H1 (cell line): ENCODE measurements at regions not wholly inside any gene's neighbourhood (a gene's known extent, or its start where the extent isn't known, plus 50 kb on each side); places are given as distances from the start of the nearest gene placed in this dataset.

Source experiments
- BRCA1 ChIP-seq: IDR thresholded peaks from 2 replicates; pipeline ENCODE4 v1.6.1; 2012; ENCODE audit warnings: low read depth, low read length, improper control_type of control experiment
- TF ChIP-seq, protein P1 (sequence below): fragments of 300-600 bp; sonication (generic); IDR thresholded peaks from 2 replicates; pipeline ENCODE4 v1.7.1; 2012; ENCODE audit warnings: low read length, moderate library complexity, mild to moderate bottlenecking, inconsistent platforms; ENCODE audit not compliant: insufficient replicate concordance
- TF ChIP-seq, protein P2 (sequence below): IDR thresholded peaks from 2 replicates; pipeline ENCODE4 v1.6.1; 2012; ENCODE audit warnings: low read length, inconsistent platforms

DNA sequence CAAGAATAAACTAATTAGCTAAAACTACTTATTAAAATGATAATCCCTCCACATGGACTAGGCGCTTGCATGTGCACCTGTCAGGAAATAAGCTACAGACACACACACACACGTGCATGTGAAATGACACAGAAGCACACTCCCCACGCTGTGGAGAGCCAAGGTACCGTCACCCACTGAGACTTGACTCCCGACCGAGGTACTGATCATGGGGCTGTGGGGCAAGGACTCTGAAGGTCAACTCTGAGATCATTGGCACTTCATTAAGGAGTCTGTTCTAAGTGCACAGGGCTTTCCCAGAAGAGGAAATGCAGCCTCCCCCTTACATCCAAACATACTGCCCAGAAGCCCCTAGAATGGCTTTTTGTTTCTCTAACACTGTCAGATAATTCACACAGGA lies 264.4 kb upstream of the WWC1 start (continued):
- TF ChIP-seq, protein P1, sequence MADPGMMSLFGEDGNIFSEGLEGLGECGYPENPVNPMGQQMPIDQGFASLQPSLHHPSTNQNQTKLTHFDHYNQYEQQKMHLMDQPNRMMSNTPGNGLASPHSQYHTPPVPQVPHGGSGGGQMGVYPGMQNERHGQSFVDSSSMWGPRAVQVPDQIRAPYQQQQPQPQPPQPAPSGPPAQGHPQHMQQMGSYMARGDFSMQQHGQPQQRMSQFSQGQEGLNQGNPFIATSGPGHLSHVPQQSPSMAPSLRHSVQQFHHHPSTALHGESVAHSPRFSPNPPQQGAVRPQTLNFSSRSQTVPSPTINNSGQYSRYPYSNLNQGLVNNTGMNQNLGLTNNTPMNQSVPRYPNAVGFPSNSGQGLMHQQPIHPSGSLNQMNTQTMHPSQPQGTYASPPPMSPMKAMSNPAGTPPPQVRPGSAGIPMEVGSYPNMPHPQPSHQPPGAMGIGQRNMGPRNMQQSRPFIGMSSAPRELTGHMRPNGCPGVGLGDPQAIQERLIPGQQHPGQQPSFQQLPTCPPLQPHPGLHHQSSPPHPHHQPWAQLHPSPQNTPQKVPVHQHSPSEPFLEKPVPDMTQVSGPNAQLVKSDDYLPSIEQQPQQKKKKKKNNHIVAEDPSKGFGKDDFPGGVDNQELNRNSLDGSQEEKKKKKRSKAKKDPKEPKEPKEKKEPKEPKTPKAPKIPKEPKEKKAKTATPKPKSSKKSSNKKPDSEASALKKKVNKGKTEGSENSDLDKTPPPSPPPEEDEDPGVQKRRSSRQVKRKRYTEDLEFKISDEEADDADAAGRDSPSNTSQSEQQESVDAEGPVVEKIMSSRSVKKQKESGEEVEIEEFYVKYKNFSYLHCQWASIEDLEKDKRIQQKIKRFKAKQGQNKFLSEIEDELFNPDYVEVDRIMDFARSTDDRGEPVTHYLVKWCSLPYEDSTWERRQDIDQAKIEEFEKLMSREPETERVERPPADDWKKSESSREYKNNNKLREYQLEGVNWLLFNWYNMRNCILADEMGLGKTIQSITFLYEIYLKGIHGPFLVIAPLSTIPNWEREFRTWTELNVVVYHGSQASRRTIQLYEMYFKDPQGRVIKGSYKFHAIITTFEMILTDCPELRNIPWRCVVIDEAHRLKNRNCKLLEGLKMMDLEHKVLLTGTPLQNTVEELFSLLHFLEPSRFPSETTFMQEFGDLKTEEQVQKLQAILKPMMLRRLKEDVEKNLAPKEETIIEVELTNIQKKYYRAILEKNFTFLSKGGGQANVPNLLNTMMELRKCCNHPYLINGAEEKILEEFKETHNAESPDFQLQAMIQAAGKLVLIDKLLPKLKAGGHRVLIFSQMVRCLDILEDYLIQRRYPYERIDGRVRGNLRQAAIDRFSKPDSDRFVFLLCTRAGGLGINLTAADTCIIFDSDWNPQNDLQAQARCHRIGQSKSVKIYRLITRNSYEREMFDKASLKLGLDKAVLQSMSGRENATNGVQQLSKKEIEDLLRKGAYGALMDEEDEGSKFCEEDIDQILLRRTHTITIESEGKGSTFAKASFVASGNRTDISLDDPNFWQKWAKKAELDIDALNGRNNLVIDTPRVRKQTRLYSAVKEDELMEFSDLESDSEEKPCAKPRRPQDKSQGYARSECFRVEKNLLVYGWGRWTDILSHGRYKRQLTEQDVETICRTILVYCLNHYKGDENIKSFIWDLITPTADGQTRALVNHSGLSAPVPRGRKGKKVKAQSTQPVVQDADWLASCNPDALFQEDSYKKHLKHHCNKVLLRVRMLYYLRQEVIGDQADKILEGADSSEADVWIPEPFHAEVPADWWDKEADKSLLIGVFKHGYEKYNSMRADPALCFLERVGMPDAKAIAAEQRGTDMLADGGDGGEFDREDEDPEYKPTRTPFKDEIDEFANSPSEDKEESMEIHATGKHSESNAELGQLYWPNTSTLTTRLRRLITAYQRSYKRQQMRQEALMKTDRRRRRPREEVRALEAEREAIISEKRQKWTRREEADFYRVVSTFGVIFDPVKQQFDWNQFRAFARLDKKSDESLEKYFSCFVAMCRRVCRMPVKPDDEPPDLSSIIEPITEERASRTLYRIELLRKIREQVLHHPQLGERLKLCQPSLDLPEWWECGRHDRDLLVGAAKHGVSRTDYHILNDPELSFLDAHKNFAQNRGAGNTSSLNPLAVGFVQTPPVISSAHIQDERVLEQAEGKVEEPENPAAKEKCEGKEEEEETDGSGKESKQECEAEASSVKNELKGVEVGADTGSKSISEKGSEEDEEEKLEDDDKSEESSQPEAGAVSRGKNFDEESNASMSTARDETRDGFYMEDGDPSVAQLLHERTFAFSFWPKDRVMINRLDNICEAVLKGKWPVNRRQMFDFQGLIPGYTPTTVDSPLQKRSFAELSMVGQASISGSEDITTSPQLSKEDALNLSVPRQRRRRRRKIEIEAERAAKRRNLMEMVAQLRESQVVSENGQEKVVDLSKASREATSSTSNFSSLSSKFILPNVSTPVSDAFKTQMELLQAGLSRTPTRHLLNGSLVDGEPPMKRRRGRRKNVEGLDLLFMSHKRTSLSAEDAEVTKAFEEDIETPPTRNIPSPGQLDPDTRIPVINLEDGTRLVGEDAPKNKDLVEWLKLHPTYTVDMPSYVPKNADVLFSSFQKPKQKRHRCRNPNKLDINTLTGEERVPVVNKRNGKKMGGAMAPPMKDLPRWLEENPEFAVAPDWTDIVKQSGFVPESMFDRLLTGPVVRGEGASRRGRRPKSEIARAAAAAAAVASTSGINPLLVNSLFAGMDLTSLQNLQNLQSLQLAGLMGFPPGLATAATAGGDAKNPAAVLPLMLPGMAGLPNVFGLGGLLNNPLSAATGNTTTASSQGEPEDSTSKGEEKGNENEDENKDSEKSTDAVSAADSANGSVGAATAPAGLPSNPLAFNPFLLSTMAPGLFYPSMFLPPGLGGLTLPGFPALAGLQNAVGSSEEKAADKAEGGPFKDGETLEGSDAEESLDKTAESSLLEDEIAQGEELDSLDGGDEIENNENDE = no peak
- no peak for TF ChIP-seq BRCA1
- TF ChIP-seq, protein P2, sequence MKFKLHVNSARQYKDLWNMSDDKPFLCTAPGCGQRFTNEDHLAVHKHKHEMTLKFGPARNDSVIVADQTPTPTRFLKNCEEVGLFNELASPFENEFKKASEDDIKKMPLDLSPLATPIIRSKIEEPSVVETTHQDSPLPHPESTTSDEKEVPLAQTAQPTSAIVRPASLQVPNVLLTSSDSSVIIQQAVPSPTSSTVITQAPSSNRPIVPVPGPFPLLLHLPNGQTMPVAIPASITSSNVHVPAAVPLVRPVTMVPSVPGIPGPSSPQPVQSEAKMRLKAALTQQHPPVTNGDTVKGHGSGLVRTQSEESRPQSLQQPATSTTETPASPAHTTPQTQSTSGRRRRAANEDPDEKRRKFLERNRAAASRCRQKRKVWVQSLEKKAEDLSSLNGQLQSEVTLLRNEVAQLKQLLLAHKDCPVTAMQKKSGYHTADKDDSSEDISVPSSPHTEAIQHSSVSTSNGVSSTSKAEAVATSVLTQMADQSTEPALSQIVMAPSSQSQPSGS = no peak
